Body of pancreas (tissue), 4 donors: ENCODE measurements at regions not wholly inside any gene's neighbourhood (a gene's known extent, or its start where the extent isn't known, plus 50 kb on each side); places are given as distances from the start of the nearest gene placed in this dataset.

Experiments
- ATAC-seq: fragments of 150-250 bp; one replicate; pipeline ENCODE4 v1.9.1; 2016
- DNase-seq, 4 donors: peaks; one replicate each; pipeline ENCODE4 v3.0.0-alpha.2; 2019
- H3K27ac ChIP-seq, 4 donors: fragments of 200-600 bp; sonication (generic); 1 replicate in 3 of 4; 2 replicates in 1 of 4; pipeline versions ENCODE4 v1.5.1 to v1.6.1; 2016 to 2019; ENCODE audit warnings: mild to moderate bottlenecking in 1 of 4, mixed read lengths in 1 of 4, moderate library complexity in 1 of 4
- H3K27me3 ChIP-seq, 2 donors: fragments of 200-600 bp; sonication (generic); one replicate each; pipeline ENCODE4 v1.6.0; 2016; ENCODE audit warnings: mild to moderate bottlenecking in 1 of 2
- H3K36me3 ChIP-seq, 2 donors: fragments of 200-600 bp; sonication (generic); replicated peaks in 1 of 2; 2 replicates each; pipeline ENCODE4 v1.5.1; 2016; ENCODE audit warnings: low read depth in 2 of 2; ENCODE audit not compliant: insufficient read depth in 1 of 2
- H3K4me1 ChIP-seq: fragments of 200-600 bp; sonication (generic); one replicate; pipeline ENCODE4 v1.6.0; 2016
- H3K4me3 ChIP-seq, 2 donors: fragments of 200-600 bp; sonication (generic); 1 replicate in 1 of 2; 2 replicates in 1 of 2; pipeline ENCODE4 v1.5.1; 2016 to 2019
- H3K9me3 ChIP-seq, 3 donors: fragments of 200-600 bp; sonication (generic); 1 replicate in 2 of 3; 2 replicates in 1 of 3; pipeline ENCODE4 v1.5.1; 2016
- CTCF ChIP-seq, 7 experiments: fragments of 450-650 bp in 4 of 7; fragments of 200-600 bp in 3 of 7; sonication (generic) in 3 of 7; IDR thresholded peaks; one replicate each; pipeline ENCODE4 v1.5.1; 2016 to 2019; ENCODE audit warnings: antibody characterized with exemption in 7 of 7
- POLR2A ChIP-seq, 3 donors: fragments of 450-650 bp; IDR thresholded peaks; one replicate each; pipeline ENCODE4 v1.6.1; 2016; ENCODE audit warnings: antibody characterized with exemption in 3 of 3, mild to moderate bottlenecking in 2 of 3
- WGBS, 2 donors: methylation state at CpG; one replicate each; pipeline ENCODE4 v1.1.5; 2017; 5-methylcytosine and 5-hydroxymethylcytosine counted together
- intact Hi-C: fragments of 100-400 bp; cut with DNase I; formaldehyde crosslinking; loops from one replicate; pipeline ENCODE4 v1.15.1; 2023

- Histone ChIP-seq H3K9me3 (no peaks in the 10 kb centered on the region), H3K27ac (peak overlapping the region; percentile 48 to 89 (median 86)), H3K27me3 (no peaks in the 10 kb centered on the region), H3K4me3 (no peak overlapping the region), H3K36me3 (no peaks in the 10 kb centered on the region), H3K4me1 (peaks cover 54% of the 10 kb centered on the region)
- WGBS, 2 donors: 48 to 51% methylated on average over 19 of the region's 19 CpGs
- peak in 1 of 3 donors; percentile 19 for TF ChIP-seq POLR2A (IDR thresholded peaks at IDR 0.05)
- TF ChIP-seq CTCF (IDR thresholded peaks at IDR 0.05): peak in 1 of 7 experiments; percentile 0
- DNase-seq: peak; percentile 62 to 85 (median 77)
- intact Hi-C loops: no loop called here
- ATAC-seq: peak; percentile 79
Observed at GRCh38 chr6:167683028-167683862, 143.5 kb upstream of the AFDN start.

- ATAC-seq: no peak
- no peaks in the 10 kb centered on the region for H3K36me3 ChIP-seq
- H3K4me3 ChIP-seq: no peak overlapping the region
- peaks cover 45% of the 10 kb centered on the region for H3K4me1 ChIP-seq
- WGBS, 2 donors: 42 to 56% methylated on average over 13 to 14 of the region's 14 CpGs
- TF ChIP-seq POLR2A (IDR thresholded peaks at IDR 0.05) (no peak), CTCF (IDR thresholded peaks at IDR 0.05) (peak in 2 of 7 experiments; percentile 3 to 13)
- intact Hi-C loops: no loop called here
- H3K27me3 ChIP-seq: no peaks in the 10 kb centered on the region
- DNase-seq: peak in 2 of 4 donors; percentile 26 to 34
- no peaks in the 10 kb centered on the region for H3K9me3 ChIP-seq
- peak overlapping the region; percentile 54 to 89 (median 86) for H3K27ac ChIP-seq
Observed at GRCh38 chr6:167684276-167685104, 142.2 kb upstream of the AFDN start.

- ATAC-seq (no peak), DNase-seq (peak in 1 of 4 donors; percentile 44)
- H3K9me3 ChIP-seq: no peaks in the 10 kb centered on the region
- H3K27ac ChIP-seq: peak overlapping the region in 2 of 4 donors; percentile 84 to 88
- no peak for TF ChIP-seq POLR2A (IDR thresholded peaks at IDR 0.05)
- peaks cover 45% of the 10 kb centered on the region for H3K4me1 ChIP-seq
- H3K4me3 ChIP-seq: no peak overlapping the region
- no peaks in the 10 kb centered on the region for H3K27me3 ChIP-seq
- WGBS, 2 donors: 20 to 38% methylated on average over 7 to 10 of the region's 10 CpGs
- H3K36me3 ChIP-seq: no peaks in the 10 kb centered on the region
- intact Hi-C loops: no loop called here
Observed at GRCh38 chr6:167685654-167686053, 141.1 kb upstream of the AFDN start.

- 78 to 79% methylated on average over 7 of the region's 7 CpGs for WGBS, 2 donors
- DNase-seq (no peak), ATAC-seq (no peak)
- H3K4me1 ChIP-seq: peaks cover 43% of the 10 kb centered on the region
- H3K4me3 ChIP-seq: no peak overlapping the region
- no peak overlapping the region for H3K27ac ChIP-seq
- no peaks in the 10 kb centered on the region for H3K9me3 ChIP-seq
- intact Hi-C loops: no loop called here
- no peaks in the 10 kb centered on the region for H3K36me3 ChIP-seq
- H3K27me3 ChIP-seq: no peaks in the 10 kb centered on the region
- TF ChIP-seq POLR2A (IDR thresholded peaks at IDR 0.05): no peak
- peak in 1 of 7 experiments; percentile 12 for TF ChIP-seq CTCF (IDR thresholded peaks at IDR 0.05)
Observed at GRCh38 chr6:167686204-167686893, 140.4 kb upstream of the AFDN start.
